Activated CD8-positive, alpha-beta memory T cell treated with anti-CD3 and anti-CD28 coated beads, Interleukin-2, amount 50 U/mL, for 4 hours (primary cell): ENCODE measurements at regions not wholly inside any gene's neighbourhood (a gene's known extent, or its start where the extent isn't known, plus 50 kb on each side); places are given as distances from the start of the nearest gene placed in this dataset.

Experiments
- DNase-seq: peaks from one replicate; pipeline ENCODE4 v3.0.0-alpha.2; 2020

DNA sequence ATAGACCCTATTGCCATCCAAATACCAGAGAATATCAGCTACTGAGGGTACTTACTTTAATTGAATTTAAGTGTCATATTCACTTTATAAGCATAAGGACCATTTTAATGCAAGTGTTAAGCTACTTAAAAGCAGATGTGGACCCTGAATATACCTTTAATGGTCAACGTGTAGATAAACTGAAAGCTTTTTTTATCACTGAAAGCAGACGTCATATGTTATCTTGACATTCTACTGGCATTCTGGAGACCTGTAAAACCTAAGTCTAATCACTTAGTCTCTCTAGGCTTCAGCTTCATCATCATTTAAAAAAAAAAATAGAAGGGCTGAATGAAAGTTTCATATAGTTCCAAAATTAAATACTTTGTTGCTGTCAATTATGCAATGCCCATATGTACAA, 116.5 kb downstream of the ELAPOR2 start:
- DNase-seq: no peak

DNA sequence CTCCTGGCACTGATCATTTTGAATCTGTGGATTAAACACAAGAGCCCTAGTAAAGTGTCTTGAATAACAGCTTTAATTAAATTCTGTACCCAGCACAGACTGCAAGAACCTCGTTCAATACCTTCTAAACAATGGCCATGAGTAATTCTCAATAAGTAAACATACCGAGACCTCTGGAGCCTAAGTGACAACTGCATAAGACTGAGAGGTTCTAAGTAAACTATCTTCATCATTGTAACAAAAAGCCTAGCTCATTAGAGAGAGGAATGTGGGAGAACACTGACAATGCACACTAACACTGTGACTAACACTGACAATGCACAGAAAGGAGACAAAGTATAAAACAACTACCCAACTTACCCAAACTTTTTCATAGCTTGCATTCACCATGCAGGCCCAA, 117.4 kb downstream of the ELAPOR2 start:
- DNase-seq: no peak

DNA sequence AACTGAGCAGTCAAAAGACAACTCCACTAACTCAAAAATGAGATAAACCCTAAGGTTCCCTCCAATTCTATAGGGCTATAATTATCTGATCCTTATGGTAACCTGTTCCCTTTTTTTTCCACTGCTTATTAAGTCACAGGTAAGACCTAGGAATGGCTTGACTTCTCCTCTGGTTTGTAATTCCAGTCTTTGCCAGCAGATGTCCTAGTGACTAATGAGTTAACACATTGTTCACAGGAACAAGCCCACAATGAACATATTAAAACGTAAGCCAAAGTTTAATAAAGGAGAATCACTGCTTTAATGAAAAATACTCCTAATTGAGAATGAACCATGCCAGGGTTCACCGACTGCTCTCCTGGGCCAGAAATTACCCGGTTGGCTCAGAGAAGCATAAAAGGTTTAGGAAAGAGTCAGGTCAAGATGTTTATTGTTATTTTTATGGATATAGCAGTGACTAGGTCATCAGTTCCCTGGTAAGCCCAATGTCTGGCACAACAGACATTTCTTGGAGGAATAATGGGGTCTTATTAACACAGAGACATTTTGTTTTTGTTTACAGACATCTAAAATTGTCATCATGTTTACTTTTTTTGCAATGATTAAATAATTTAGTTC, 120.1 kb downstream of the ELAPOR2 start:
- DNase-seq: peak; percentile 19

DNA sequence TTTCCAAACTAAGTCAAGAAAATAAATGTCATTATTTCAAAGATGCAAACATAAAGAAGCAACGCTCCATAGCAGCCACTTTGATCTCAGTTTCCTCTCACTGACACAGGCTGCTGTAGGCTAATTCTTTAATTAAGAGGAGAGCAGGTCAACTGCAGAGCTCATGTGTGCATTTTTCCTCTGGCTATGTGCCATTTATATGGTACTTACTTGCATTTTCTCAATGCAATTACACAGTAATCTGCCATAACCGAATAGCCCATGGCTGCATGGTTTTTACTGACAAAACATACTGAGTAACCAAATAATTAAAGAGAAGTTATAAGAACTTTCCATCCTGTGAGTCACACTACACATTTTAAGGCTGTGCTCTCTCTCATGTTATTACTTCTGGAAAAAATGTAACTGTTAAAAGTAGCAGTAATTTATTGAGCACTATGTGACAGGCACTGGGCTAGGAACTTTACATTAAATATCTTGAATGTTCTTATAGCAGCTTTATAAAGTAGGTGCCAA, 122.0 kb downstream of the ELAPOR2 start:
- no peak for DNase-seq

DNA sequence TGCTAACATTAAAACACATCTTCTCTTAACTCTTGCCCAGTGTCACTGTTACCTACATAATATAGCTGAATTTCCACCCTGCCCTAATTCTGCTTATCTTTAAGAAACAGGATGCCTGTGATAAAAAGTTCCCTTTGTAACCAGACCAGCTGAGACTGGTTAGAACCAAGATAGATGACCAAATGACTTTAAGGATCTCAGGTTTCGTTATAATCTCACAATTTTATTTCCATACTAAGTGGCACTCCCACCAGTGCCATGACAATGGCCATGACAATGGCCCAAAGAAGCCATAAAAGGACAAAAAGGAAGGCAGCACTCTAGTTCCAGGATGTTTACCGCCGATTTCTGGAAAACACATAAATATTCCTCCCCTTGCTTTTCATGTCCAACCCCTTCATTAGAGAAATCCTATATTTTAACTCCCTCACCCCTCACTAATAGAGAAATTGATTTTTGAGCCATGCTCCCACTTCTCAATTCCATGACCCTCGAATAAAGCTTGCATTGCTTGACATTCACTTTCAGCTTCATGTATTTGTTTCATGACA, 126.1 kb downstream of the ELAPOR2 start:
- no peak for DNase-seq

DNA sequence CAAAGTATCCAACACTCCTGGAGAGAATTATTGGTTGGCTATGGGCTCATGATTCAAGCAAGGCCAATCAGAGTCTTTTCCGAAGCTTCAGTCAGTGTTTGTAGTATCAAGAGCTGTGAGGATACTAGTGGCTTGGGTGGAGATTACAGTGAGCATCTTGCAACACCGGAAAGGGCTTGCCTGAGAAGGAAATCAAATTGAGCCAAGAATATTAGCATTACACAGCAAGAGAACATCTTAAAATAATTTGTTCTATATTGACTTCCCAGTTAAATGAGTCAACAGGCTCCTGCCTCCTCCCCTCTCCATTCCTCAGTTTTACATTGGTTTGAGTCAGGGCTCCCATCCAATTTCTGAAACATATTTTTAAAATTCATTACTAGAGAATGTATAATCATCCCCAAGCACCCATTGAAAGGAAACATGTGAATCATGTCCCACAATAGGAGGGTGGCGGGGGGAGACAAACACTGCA, 127.4 kb downstream of the ELAPOR2 start:
- DNase-seq: no peak

DNA sequence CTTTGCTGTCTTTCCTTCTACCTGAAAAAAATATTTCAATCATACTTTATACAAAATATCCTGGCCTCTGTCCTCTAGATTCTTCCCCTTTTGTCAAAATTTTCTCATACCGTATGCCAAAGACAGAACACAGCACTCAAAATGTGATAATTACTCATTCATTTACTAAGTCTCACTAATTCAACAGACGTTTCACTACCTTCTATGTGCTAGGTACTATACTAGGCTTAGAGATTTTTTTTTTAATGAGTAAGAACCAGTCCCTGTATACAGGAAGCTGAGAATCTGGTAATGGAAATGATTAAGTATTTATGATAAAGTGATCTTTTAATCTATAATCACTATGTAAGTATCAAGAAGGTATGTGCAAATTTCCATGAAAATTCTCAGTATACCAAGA, 128.0 kb downstream of the ELAPOR2 start:
- DNase-seq: no peak

DNA sequence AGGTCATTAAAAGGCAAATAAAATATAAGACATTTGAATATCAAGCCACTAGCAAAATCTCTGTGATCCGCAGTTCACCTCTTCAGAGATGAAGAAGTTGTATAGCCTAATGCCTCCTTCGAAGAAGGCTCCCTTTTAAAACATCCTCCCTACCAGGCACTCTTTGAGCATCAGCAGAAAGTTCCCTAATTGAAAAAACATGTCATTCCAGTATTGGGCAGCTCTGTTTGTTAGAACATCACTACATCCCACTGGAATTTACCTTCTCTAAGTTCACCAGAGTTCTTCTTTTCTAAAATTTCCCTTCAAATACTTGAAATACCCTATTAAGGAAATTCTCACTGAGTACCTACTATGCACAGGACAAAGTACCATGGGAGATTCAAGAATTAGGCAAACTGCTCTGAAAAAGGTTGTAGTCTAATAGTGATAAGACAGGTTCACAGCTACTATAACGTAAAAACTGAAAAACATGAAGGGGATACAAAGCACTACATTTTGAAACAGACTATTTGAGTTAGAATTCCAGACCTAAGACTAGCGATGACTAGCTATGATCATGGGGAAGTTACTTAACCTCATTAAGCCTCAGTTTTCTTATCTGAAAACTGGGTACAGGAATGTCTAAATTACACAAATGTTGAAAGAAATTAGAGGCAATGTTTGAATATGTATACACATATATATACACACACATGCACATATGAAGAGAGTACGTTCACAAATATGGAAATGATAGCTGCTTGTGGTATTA, 128.7 kb downstream of the ELAPOR2 start:
- DNase-seq: no peak

DNA sequence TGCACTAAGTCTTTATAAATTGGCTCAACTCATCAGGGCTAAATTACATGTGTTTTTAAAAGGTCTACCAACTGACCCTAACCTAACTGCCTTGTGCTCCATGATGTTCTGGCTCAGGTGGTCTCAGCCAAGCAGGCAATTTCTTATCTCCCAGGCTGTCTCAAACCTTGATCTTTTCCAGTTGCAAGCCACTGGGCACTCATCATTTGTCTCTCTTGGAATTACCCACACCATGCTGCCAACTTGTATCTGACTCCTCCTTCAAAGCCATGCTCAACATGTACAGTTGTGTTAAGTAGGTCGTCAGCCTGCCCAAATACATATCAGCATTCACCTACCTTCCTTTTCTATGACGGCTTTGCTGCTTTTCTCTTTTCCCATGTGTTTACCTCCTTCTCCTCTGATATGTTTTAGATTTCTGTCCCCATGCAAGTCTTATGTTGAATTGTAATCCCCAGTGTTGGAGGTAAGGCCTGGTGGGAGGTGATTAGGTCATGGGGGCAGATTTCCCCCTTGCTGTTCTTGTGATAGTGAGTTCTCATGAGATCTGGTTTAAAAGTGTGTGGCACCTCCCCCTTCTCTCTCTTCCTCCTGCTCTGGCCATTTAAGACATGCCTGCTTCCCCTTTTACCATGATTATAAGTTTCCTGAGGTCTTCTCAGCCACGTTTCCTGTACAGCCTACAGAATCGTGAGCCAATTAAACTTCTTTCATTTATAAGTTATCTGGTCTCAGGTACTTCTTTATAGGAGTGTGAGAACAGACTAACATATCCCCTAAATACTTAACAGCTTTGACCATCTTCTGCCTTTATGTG, 130.0 kb downstream of the ELAPOR2 start:
- no peak for DNase-seq

DNA sequence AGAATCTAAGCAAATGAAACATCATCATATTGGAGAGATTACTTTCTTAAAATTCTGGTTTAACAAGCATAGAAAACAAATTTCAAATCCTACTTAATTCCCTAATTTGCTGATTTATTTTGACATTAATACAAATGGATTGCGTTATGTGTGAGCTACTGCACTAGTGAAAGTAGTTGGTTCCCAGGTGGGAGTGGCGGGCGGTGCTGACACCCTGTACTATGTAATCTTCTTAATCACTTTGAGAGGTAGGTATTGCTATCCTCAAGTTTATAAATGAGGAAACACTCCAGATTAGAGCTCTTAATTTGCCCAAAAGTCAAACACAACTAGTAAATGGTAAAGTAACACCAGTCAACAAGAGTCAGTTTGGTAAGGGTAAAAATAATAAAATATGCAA, 131.1 kb downstream of the ELAPOR2 start:
- no peak for DNase-seq

DNA sequence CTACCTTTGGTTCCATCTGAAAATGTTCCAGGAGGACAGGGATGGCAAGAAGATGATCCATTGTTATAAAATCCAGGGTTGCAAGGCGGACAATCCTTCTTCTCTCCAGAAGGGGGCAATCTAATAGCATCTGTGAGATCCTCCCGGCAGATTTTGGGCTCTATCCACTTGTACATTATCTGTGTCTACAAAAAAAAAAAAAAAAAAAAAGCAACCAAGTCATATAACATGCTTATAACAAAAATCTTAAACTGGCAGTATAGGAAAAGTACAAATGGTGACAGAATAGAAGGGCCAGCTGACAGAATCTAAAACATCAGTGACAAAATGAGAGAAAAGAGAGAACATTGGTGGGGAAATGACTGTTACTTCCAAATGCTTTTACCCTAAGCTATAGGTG, 132.7 kb downstream of the ELAPOR2 start:
- DNase-seq: peak; percentile 23

DNA sequence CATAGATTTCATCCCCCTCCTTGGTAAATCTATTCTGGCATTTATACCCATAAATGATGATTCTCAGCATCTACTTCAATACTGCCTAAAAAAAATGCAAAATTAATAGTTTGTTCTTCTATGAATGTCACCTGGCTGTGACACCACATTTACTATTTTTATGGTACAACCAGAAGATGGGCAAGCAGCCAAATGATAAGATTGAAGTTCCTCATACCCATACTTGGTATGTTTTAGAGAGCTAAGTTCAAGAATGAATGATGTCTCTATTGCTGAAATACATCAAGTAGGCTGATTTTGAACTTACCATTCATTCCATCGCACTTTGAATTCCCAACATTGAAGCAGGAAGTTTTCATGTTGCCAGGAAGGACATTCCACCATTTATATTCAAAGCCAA, 134.2 kb downstream of the ELAPOR2 start:
- DNase-seq: no peak

DNA sequence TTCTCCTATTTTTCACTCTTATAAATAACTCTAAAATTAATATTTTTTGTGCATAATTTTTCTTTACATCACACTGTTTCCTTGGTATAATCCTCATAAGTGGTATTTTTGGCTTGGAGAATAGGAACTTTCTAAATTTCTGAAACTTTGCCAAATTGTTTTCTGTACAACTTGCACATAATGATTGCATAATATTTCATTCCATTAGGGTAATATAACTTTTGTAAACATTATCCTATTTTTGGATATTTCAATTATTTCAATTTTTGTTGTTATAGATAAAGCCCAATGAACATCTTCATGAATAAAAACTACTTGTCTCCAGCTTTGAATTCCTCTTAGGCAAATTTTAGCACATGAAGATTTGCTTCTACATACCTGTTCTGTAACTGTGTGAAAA, 135.9 kb downstream of the ELAPOR2 start:
- no peak for DNase-seq

DNA sequence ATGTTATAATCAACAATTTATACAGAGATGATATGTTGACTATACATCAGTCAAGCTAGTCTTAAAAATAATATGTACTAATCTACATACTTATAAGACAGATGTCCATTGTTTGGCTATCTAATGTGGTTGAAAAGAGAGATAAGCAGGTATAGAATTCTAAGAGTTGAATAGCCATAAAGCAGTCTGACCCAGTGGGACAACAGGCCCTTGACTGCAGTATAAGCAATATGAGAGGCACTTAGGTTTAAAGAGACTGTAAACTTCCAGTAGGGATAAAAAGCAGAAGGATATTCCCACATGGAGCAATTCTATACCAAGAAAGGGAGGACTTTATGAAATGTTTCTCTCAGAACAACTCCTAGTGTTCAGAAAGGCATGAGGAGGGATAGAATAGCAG, 139.3 kb downstream of the ELAPOR2 start:
- no peak for DNase-seq

DNA sequence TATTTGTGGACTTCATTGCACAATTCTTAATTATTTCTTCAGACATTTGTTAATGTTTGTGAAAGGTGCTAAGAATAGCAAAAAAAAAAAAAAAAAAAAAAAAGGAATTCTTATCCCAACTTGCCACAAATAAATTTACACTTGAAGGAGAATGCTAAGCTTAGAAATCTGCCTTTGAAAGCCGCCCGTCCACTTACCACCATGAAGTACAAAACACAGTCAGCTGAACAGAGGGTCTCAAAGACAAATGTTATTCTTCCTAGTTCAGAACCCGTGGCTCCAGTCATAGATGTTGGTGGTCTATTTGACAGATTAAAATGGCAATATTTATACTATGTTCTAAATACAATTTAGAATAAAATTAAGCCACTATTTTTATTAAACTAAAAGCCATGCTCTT, 141.2 kb downstream of the ELAPOR2 start:
- DNase-seq: no peak

DNA sequence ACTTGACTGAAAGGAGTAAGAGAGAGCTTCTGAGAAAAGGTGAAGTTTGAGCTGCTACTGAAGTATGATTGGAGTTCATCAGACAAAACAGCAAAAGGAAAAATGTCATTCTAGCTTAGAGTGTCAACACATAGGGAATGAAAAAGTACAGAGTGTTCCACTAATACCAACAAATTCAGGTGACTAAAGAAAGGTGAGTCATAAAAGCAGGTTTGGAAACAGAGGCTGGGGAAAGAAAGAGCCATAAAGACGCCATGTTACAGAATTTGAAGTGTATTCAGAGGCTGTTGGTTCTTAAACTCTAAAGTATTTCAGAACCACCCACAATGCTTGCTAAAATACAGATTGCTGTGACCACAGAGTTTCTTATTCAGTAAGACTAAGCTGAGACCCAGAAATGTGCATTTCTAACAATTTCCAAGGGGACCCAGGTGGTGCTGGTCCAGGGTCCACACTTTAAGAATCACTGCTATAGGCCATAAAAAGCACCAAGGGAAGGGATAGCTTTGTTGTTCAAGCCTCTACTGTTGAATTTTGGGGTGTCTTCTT, 143.1 kb downstream of the ELAPOR2 start:
- no peak for DNase-seq

DNA sequence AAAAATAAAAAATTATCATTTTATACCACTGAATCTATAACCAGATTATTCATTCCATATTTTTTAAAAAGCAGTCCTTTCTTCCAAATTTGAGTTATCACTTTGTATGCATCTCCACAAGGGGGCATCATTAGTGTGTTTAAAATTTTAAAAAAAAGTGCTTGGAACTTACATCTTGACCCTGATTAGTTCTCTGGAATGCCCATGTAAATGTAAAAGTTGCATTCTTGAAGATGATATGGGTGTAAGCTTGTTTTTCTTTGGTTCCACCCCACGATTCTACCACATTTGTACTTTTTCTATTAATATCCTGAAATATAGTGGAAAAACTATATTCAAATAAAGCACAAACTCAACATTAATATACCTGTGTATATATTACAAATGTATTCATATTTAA, 144.9 kb downstream of the ELAPOR2 start:
- DNase-seq: no peak
